Endothelial cell of umbilical vein (primary cell): ENCODE measurements at regions not wholly inside any gene's neighbourhood (a gene's known extent, or its start where the extent isn't known, plus 50 kb on each side); places are given as distances from the start of the nearest gene placed in this dataset.

Experiments used
- BruUV-seq: library from RNA; stranded (reverse); fragments of 400-500 nt; replicated peaks from 2 replicates; lab custom pipeline; 2021; lab: Mats Ljungman, UMichigan
- CTCF ChIA-PET: fragments of 300-600, 350-600 bp; sonication (Branson Sonifier 250); formaldehyde crosslinking; loops from one replicate; lab custom pipeline; 2021; ENCODE audit warnings: antibody characterized with exemption, inconsistent platforms; lab: Charles Lee
- POLR2A ChIA-PET: fragments of 300-600, 350-600 bp; sonication (Branson Sonifier 250); formaldehyde crosslinking; loops from one replicate; lab custom pipeline; 2021; ENCODE audit warnings: antibody characterized with exemption, inconsistent platforms; lab: Charles Lee
- DNase-seq: peaks from one replicate; pipeline ENCODE4 v3.0.0-alpha.2; 2011; ENCODE audit warnings: low read depth, low spot score
- FAIRE-seq: peaks from 2 replicates; lab custom pipeline; 2011; peaks lifted over from hg19 to GRCh38; lab: Jason Lieb, UNC
- H2AFZ ChIP-seq: 2 replicates; pipeline ENCODE4 v1.6.0; 2012; ENCODE audit warnings: low read depth, low read length, control low read depth, inconsistent platforms
- H3K27ac ChIP-seq: 2 replicates; pipeline ENCODE4 v1.5.1; 2011; ENCODE audit warnings: low read depth, mild to moderate bottlenecking, control low read depth, low read length, moderate library complexity; ENCODE audit not compliant: insufficient read depth
- H3K27me3 ChIP-seq, 2 experiments: 2 replicates each; pipeline versions ENCODE4 v1.6.0 to v1.6.1; 2011; ENCODE audit warnings: low read length in 2 of 2, mixed read lengths in 1 of 2; ENCODE audit not compliant: control insufficient read depth in 2 of 2, insufficient read depth in 2 of 2
- H3K36me3 ChIP-seq, 2 experiments: 2 replicates in 1 of 2; 3 replicates in 1 of 2; pipeline ENCODE4 v1.5.1; 2011; ENCODE audit warnings: low read length in 2 of 2, mild to moderate bottlenecking in 1 of 2, moderate library complexity in 1 of 2; ENCODE audit not compliant: control insufficient read depth in 2 of 2, insufficient read depth in 2 of 2; ENCODE audit errors: extremely low read depth in 1 of 2
- H3K4me1 ChIP-seq: 3 replicates; pipeline ENCODE4 v1.5.1; 2011; ENCODE audit warnings: mild to moderate bottlenecking, low read length; ENCODE audit not compliant: control insufficient read depth, insufficient read depth; ENCODE audit errors: extremely low read depth
- H3K4me2 ChIP-seq: 2 replicates; pipeline ENCODE4 v1.6.1; 2011; ENCODE audit warnings: low read length, control low read depth, mixed read lengths; ENCODE audit not compliant: insufficient read depth
- H3K4me3 ChIP-seq, 3 experiments: fragments of 200-600 bp in 1 of 3; sonication (generic), shearing (Covaris generic) in 1 of 3; replicated peaks in 1 of 3; 2 replicates each; pipeline ENCODE4 v1.5.1; 2011 to 2016; ENCODE audit warnings: control low read depth in 3 of 3, low read length in 3 of 3, mild to moderate bottlenecking in 2 of 3, inconsistent platforms in 1 of 3, low read depth in 1 of 3, moderate library complexity in 1 of 3; ENCODE audit not compliant: insufficient read depth in 1 of 3
- H3K79me2 ChIP-seq: 2 replicates; pipeline ENCODE4 v1.6.0; 2012; ENCODE audit warnings: low read length, inconsistent platforms; ENCODE audit not compliant: control insufficient read depth, insufficient read depth
- H3K9ac ChIP-seq: replicated peaks from 2 replicates; pipeline ENCODE3; 2011; ENCODE audit warnings: low read length, control low read depth; ENCODE audit not compliant: insufficient read depth; ENCODE audit errors: extremely low read depth
- H3K9me1 ChIP-seq: replicated peaks from 3 replicates; pipeline ENCODE4 v1.6.0; 2011; ENCODE audit warnings: mild to moderate bottlenecking, low read length; ENCODE audit not compliant: control insufficient read depth, insufficient read depth; ENCODE audit errors: extremely low read depth
- H3K9me3 ChIP-seq: replicated peaks from 2 replicates; pipeline ENCODE4 v1.5.1; 2012; ENCODE audit warnings: low read length, inconsistent platforms; ENCODE audit not compliant: control insufficient read depth, insufficient read depth
- H4K20me1 ChIP-seq: replicated peaks from 2 replicates; pipeline ENCODE3; 2011; ENCODE audit warnings: mild to moderate bottlenecking, low read length; ENCODE audit not compliant: control insufficient read depth, insufficient read depth; ENCODE audit errors: extremely low read depth
- CTCF ChIP-seq, 2 donors: IDR thresholded peaks; 1 replicate in 1 of 2; 2 replicates in 1 of 2; pipeline ENCODE4 v1.5.1; 2011; ENCODE audit warnings: low read length in 2 of 2, mild to moderate bottlenecking in 2 of 2, moderate library complexity in 2 of 2, control low read depth in 1 of 2, inconsistent platforms in 1 of 2, low read depth in 1 of 2; ENCODE audit not compliant: insufficient read depth in 1 of 2; ENCODE audit errors: extremely low read depth in 1 of 2
- EZH2 ChIP-seq: IDR thresholded peaks from 2 replicates; pipeline ENCODE4 v1.6.1; 2012; ENCODE audit warnings: borderline replicate concordance, low read depth, mild to moderate bottlenecking, moderate library complexity, low read length, inconsistent platforms; ENCODE audit not compliant: severe bottlenecking
- FOS ChIP-seq: IDR thresholded peaks from 2 replicates; pipeline ENCODE4 v1.6.1; 2011; ENCODE audit warnings: mild to moderate bottlenecking, low read length, moderate library complexity, borderline replicate concordance; ENCODE audit not compliant: insufficient read depth
- GATA2 ChIP-seq: IDR thresholded peaks from 2 replicates; pipeline ENCODE4 v1.7.0; 2011; ENCODE audit warnings: low read depth, mild to moderate bottlenecking, moderate library complexity, mixed read lengths, low read length; ENCODE audit not compliant: insufficient read length, insufficient read depth
- JUN ChIP-seq: IDR thresholded peaks from 2 replicates; pipeline ENCODE4 v1.6.1; 2011; ENCODE audit warnings: borderline replicate concordance, low read depth; ENCODE audit not compliant: insufficient read length, insufficient read depth
- MYC ChIP-seq: IDR thresholded peaks from one replicate; pipeline ENCODE4 v1.6.1; 2011; ENCODE audit warnings: mild to moderate bottlenecking, low read depth, low read length
- POLR2A ChIP-seq: IDR thresholded peaks from 2 replicates; pipeline ENCODE4 v1.6.1; 2012; ENCODE audit warnings: low read depth, mild to moderate bottlenecking, control low read depth, low read length
- POLR2AphosphoS5 ChIP-seq: IDR thresholded peaks from 2 replicates; pipeline ENCODE4 v1.6.1; 2012; ENCODE audit warnings: low read depth, mild to moderate bottlenecking, control low read depth, low read length, moderate library complexity; ENCODE audit not compliant: insufficient read depth
- dilution Hi-C: fragments of 300-500 bp; cut with MboI; formaldehyde crosslinking; loops from one replicate; pipeline ENCODE4 v1.15.0; 2019; ENCODE audit warnings: low sequenced_read_pairs; ENCODE audit not compliant: extremely low pct_ligation_motif_present
- intact Hi-C: fragments of 100-400 bp; cut with micrococcal nuclease; formaldehyde crosslinking; loops from one replicate; pipeline ENCODE4 v1.10.0; 2022
- TF ChIP-seq, protein P1 (sequence below): IDR thresholded peaks from 2 replicates; pipeline ENCODE4 v1.6.1; 2011; ENCODE audit not compliant: insufficient read depth, insufficient read length

GRCh38 chr1:172900376-172900997 is 150.3 kb downstream of the TNFSF18 start:
- no peaks in the 10 kb centered on the region for H3K79me2 ChIP-seq
- dilution Hi-C loops (no loop called here), intact Hi-C loops (loop anchor here (10.0 kb wide), 1 partner anchor 756 kb away; no protein-coding TSS in a partner anchor)
- no peaks in the 10 kb centered on the region for H3K9me1 ChIP-seq
- TF ChIP-seq MYC (no peak), EZH2 (no peak), CTCF (IDR thresholded peaks at IDR 0.05; ENCODE audit: extremely low read depth in 1 of 2, insufficient read depth in 1 of 2, low read depth in 1 of 2, low read length in 2 of 2) (no peak), GATA2 (no peak), POLR2A (no peak), JUN (no peak), POLR2AphosphoS5 (no peak), FOS (no peak)
- TF ChIP-seq, protein P1, sequence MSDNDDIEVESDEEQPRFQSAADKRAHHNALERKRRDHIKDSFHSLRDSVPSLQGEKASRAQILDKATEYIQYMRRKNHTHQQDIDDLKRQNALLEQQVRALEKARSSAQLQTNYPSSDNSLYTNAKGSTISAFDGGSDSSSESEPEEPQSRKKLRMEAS = no peak
- H3K27ac ChIP-seq = peak overlapping the region; percentile 19
- H3K27me3 ChIP-seq = no peaks in the 10 kb centered on the region
- H3K9me3 ChIP-seq = no peaks in the 10 kb centered on the region
- no peak for FAIRE-seq
- H3K4me3 ChIP-seq = no peak overlapping the region
- no peak overlapping the region for H3K9ac ChIP-seq
- no peaks in the 10 kb centered on the region for H3K36me3 ChIP-seq
- peaks cover 77% of the 10 kb centered on the region for H3K4me1 ChIP-seq
- BruUV-seq = no TSS peak
- H2AFZ ChIP-seq = no peak overlapping the region
- ChIA-PET CTCF (no interaction called here), POLR2A (no interaction called here)
- DNase-seq = no peak
- H4K20me1 ChIP-seq = no peaks in the 10 kb centered on the region
- no peak overlapping the region for H3K4me2 ChIP-seq
